ENCODE measurements at regions not wholly inside any gene's neighbourhood (a gene's known extent, or its start where the extent isn't known, plus 50 kb on each side); places are given as distances from the start of the nearest gene placed in this dataset.

- Mint-ChIP-seq H3K9me3 (no peaks in the 10 kb centered on the region), H3K27ac (no peak overlapping the region), H3K36me3 (ENCODE audit: low read depth) (no peaks in the 10 kb centered on the region), H3K27me3 (ENCODE audit: low read depth) (peaks cover 12% of the 10 kb centered on the region), H3K4me1 (ENCODE audit: low read depth) (no peaks in the 10 kb centered on the region), H3K4me3 (no peak overlapping the region)
- no peak for DNase-seq (ENCODE audit: low spot score)
Measured at GRCh38 chr2:39506215-39506614, 69.1 kb upstream of the MAP4K3 start.

GRCh38 chr2:39508198-39508597, 71.1 kb upstream of the MAP4K3 start:
- H3K4me3 Mint-ChIP-seq = no peak overlapping the region
- peaks cover 2% of the 10 kb centered on the region for H3K27me3 Mint-ChIP-seq (ENCODE audit: low read depth)
- no peaks in the 10 kb centered on the region for H3K36me3 Mint-ChIP-seq (ENCODE audit: low read depth)
- H3K9me3 Mint-ChIP-seq = no peaks in the 10 kb centered on the region
- peaks cover 14% of the 10 kb centered on the region for H3K4me1 Mint-ChIP-seq (ENCODE audit: low read depth)
- DNase-seq (ENCODE audit: low spot score) = no peak
- no peak overlapping the region for H3K27ac Mint-ChIP-seq

GRCh38 chr2:39510140-39510539, 73.1 kb upstream of the MAP4K3 start:
- Mint-ChIP-seq H3K27me3 (ENCODE audit: low read depth) (no peaks in the 10 kb centered on the region), H3K36me3 (ENCODE audit: low read depth) (no peaks in the 10 kb centered on the region), H3K27ac (no peak overlapping the region), H3K4me1 (ENCODE audit: low read depth) (peaks cover 23% of the 10 kb centered on the region), H3K4me3 (no peak overlapping the region), H3K9me3 (no peaks in the 10 kb centered on the region)
- no peak for DNase-seq (ENCODE audit: low spot score)

DNA sequence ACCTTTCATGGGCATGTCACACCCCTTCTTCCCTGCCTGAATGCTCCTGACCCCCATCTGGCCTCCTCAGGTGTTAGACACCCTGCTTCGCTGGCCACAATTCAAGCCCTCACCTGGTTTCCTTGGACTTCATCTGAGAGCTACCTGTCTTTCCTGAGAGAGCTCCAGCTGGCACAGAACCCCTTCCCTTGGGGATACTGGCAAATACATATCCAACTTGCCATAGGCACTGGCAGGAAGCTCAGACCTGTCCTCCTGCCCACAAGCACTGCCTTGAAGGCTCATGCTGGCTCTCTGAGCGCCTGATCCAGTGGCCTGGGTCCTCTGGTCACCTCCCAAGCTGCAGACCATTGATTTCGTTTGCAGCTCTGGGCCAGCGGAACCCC, 74.1 kb upstream of the MAP4K3 start:
- Mint-ChIP-seq H3K36me3 (ENCODE audit: low read depth) (no peaks in the 10 kb centered on the region), H3K27me3 (ENCODE audit: low read depth) (no peaks in the 10 kb centered on the region), H3K9me3 (no peaks in the 10 kb centered on the region), H3K27ac (no peak overlapping the region), H3K4me3 (no peak overlapping the region), H3K4me1 (ENCODE audit: low read depth) (peaks cover 25% of the 10 kb centered on the region)
- DNase-seq (ENCODE audit: low spot score) = no peak

DNA sequence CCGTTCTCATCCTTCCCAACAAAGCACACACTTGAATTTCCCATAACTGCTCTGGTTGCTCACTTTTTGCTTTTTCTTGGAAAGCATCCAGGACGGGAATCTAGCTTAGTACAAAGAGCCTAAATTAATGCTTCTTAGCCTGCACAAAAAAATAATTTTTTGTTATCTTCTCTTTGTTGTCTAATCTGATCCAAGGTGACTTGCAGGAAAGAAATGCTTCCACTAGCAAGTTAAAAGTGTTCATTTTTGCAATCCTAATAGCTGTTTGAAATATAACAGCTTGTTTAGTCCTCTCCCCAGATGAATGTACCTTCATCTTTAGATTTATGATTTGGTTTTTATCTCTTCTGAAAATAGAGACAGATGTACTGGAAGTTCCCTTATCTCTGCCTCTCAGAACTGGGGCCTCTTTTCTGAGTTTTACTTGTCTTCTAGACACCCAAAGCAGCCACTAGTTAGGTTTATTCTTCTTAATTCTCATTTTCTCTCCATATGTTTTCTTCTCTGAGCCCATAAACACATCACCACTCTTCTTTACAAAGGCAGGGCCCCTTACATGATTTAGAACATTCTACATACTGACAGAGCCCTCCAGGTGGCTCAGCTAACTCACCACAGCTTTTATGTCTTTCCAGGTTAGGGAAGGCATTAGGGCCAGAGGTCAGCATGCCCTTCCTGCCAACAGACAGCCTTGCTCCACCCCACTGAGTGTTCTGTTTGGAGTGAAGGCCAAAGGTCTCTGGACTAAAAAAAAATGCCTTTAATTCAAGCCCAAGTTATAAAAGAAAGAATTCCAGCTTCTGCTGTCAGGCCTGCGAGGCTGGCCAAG, 74.7 kb upstream of the MAP4K3 start:
- DNase-seq (ENCODE audit: low spot score) = no peak
- Mint-ChIP-seq H3K4me3 (no peak overlapping the region), H3K27ac (no peak overlapping the region), H3K9me3 (no peaks in the 10 kb centered on the region), H3K36me3 (ENCODE audit: low read depth) (no peaks in the 10 kb centered on the region), H3K4me1 (ENCODE audit: low read depth) (peaks cover 25% of the 10 kb centered on the region), H3K27me3 (ENCODE audit: low read depth) (no peaks in the 10 kb centered on the region)

GRCh38 chr2:39512434-39512935, 75.4 kb upstream of the MAP4K3 start:
- H3K27me3 Mint-ChIP-seq (ENCODE audit: low read depth) = no peaks in the 10 kb centered on the region

DNA sequence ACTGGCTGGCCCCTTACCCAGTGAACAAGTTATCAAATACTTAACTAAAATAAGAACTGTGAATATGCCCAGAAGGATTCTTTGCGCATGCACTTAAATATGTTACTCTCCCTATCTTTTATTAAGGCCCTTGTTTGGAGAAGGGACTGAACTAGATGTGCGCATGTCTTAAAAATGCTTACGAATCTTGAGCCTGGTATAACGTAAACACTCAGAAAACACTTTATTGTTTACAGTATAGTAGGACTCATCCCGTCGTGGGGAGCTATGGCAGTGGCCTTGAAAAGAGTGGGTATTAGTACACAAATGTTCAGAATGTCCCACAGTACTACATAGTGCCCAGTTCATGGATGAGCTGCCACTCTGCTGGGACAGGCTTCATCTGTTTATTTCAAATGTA, 75.9 kb upstream of the MAP4K3 start:
- no peak for DNase-seq (ENCODE audit: low spot score)
- H3K9me3 Mint-ChIP-seq = no peaks in the 10 kb centered on the region
- H3K36me3 Mint-ChIP-seq (ENCODE audit: low read depth) = no peaks in the 10 kb centered on the region
- H3K4me1 Mint-ChIP-seq (ENCODE audit: low read depth) = peaks cover 25% of the 10 kb centered on the region
- no peaks in the 10 kb centered on the region for H3K27me3 Mint-ChIP-seq (ENCODE audit: low read depth)
- no peak overlapping the region for H3K4me3 Mint-ChIP-seq
- no peak overlapping the region for H3K27ac Mint-ChIP-seq

More at GRCh38 chr2:39512434-39512935, 75.4 kb upstream of the MAP4K3 start:
- peaks cover 25% of the 10 kb centered on the region for H3K4me1 Mint-ChIP-seq (ENCODE audit: low read depth)
- no peak overlapping the region for H3K4me3 Mint-ChIP-seq
- no peak for DNase-seq (ENCODE audit: low spot score)
- no peaks in the 10 kb centered on the region for H3K9me3 Mint-ChIP-seq
- no peaks in the 10 kb centered on the region for H3K36me3 Mint-ChIP-seq (ENCODE audit: low read depth)
- H3K27ac Mint-ChIP-seq = no peak overlapping the region

DNA sequence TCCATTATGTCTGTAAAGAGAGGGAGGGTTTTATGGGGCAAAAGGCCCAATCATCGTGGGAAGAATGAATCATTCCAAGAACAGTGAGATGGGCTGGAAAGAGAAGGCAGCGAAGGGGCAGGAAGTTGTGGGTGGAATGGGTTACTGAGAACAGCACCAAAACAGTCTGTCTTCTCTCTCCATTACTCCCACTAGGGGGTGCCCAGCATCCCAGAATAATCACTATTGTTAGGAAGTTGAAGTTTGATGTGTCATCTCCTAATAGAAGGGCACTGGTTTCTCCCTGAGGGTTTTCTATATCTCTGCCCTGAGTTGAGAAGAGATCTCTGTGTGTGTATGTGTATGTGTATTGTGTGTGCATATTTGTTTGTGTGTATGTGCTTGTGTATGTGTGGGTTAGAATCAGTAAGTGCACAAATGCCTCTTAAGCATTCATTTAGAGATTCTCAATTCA, 76.6 kb upstream of the MAP4K3 start:
- no peaks in the 10 kb centered on the region for H3K27me3 Mint-ChIP-seq (ENCODE audit: low read depth)
- no peak overlapping the region for H3K27ac Mint-ChIP-seq
- peak; percentile 87 for DNase-seq (ENCODE audit: low spot score)
- H3K4me1 Mint-ChIP-seq (ENCODE audit: low read depth) = peaks cover 25% of the 10 kb centered on the region
- H3K4me3 Mint-ChIP-seq = no peak overlapping the region
- H3K36me3 Mint-ChIP-seq (ENCODE audit: low read depth) = no peaks in the 10 kb centered on the region
- H3K9me3 Mint-ChIP-seq = no peaks in the 10 kb centered on the region

DNA sequence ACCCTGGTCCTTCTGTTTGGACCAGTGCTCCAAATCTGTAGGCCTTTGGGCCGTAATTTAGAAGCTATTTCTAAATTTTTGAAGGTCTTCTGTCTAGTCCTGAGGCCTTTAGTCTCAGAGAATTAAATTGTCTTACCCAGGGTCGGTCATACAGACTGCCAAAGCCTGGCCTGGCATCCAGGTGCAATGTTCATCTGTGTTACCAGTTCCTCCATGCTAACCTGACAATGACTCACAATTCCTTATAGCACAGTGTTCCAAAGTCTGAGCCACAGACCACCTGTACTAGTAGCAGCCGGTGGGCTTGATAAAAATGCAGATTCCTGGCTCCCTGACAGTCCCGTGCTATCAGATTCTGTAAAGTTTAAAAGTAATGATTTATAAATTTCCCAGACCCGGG, 77.7 kb upstream of the MAP4K3 start:
- peaks cover 25% of the 10 kb centered on the region for H3K4me1 Mint-ChIP-seq (ENCODE audit: low read depth)
- no peak overlapping the region for H3K27ac Mint-ChIP-seq
- no peaks in the 10 kb centered on the region for H3K36me3 Mint-ChIP-seq (ENCODE audit: low read depth)
- no peaks in the 10 kb centered on the region for H3K9me3 Mint-ChIP-seq
- H3K4me3 Mint-ChIP-seq = no peak overlapping the region
- no peak for DNase-seq (ENCODE audit: low spot score)
- H3K27me3 Mint-ChIP-seq (ENCODE audit: low read depth) = no peaks in the 10 kb centered on the region

GRCh38 chr2:39515273-39515896, 78.3 kb upstream of the MAP4K3 start:
- Mint-ChIP-seq H3K4me1 (ENCODE audit: low read depth) (peaks cover 25% of the 10 kb centered on the region), H3K27ac (no peak overlapping the region), H3K4me3 (no peak overlapping the region), H3K36me3 (ENCODE audit: low read depth) (no peaks in the 10 kb centered on the region), H3K27me3 (ENCODE audit: low read depth) (no peaks in the 10 kb centered on the region), H3K9me3 (no peaks in the 10 kb centered on the region)
- DNase-seq (ENCODE audit: low spot score) = no peak

- Mint-ChIP-seq H3K4me3 (no peak overlapping the region), H3K9me3 (no peaks in the 10 kb centered on the region), H3K27ac (no peak overlapping the region), H3K27me3 (ENCODE audit: low read depth) (no peaks in the 10 kb centered on the region), H3K4me1 (ENCODE audit: low read depth) (peaks cover 25% of the 10 kb centered on the region), H3K36me3 (ENCODE audit: low read depth) (no peaks in the 10 kb centered on the region)
- DNase-seq (ENCODE audit: low spot score) = no peak
Measured at GRCh38 chr2:39515897-39516346, 78.8 kb upstream of the MAP4K3 start.

GRCh38 chr2:39516347-39517101, 79.4 kb upstream of the MAP4K3 start:
- H3K36me3 Mint-ChIP-seq (ENCODE audit: low read depth) = no peaks in the 10 kb centered on the region
- no peak for DNase-seq (ENCODE audit: low spot score)
- no peaks in the 10 kb centered on the region for H3K9me3 Mint-ChIP-seq
- H3K4me3 Mint-ChIP-seq = no peak overlapping the region
- no peaks in the 10 kb centered on the region for H3K27me3 Mint-ChIP-seq (ENCODE audit: low read depth)
- H3K4me1 Mint-ChIP-seq (ENCODE audit: low read depth) = peaks cover 25% of the 10 kb centered on the region
- no peak overlapping the region for H3K27ac Mint-ChIP-seq

DNA sequence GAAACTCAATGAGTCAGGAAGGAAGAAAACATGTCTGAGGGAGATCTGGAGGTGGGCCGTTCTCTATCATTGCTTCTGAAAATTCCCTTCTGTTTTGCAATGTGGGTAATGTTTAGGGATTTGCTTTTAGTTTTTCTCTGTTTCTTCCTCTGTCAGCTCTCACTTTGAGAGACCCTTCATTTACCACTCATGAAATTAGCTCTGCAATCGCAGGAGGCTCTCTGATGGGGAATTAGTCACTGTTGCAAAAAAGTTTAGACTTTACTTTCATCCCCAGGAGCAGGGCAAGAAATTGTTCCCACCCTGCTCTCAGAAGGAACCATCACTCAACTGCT, 80.0 kb upstream of the MAP4K3 start:
- Mint-ChIP-seq H3K9me3 (peaks cover under 1% of the 10 kb centered on the region), H3K36me3 (ENCODE audit: low read depth) (peaks cover under 1% of the 10 kb centered on the region), H3K27ac (no peak overlapping the region), H3K4me3 (no peak overlapping the region), H3K4me1 (ENCODE audit: low read depth) (peaks cover 20% of the 10 kb centered on the region), H3K27me3 (ENCODE audit: low read depth) (no peaks in the 10 kb centered on the region)
- DNase-seq (ENCODE audit: low spot score) = no peak

DNA sequence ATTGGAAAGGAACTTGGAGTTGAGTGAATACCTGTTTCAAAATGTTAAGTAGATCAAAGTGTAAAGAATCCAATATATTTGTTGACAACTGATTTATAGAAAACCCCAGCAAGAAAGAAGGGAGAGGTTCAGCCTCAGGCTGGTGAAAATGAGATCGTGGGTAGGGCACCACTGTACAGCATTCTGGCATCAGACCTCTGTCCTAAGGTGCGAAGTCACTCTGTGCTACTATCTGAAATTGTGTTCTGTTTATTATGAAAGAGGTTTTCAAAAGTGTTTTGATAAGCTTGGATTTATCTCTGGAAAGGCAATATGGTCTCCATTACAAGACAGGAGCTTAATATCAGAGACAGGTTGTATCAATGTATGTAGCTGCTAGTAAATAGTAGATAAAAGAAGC, 80.5 kb upstream of the MAP4K3 start:
- Mint-ChIP-seq H3K27me3 (ENCODE audit: low read depth) (no peaks in the 10 kb centered on the region), H3K4me1 (ENCODE audit: low read depth) (peaks cover 17% of the 10 kb centered on the region), H3K27ac (no peak overlapping the region), H3K4me3 (no peak overlapping the region), H3K9me3 (peaks cover 6% of the 10 kb centered on the region), H3K36me3 (ENCODE audit: low read depth) (peaks cover 3% of the 10 kb centered on the region)
- no peak for DNase-seq (ENCODE audit: low spot score)

Measured in T-helper 2 cell treated with Interferon-gamma antibody and Interleukin-4, amounts not matched to agents 5 μg/mL and 100 μg/mL, for 36 hours (primary cell).